ENCODE measurements at regions not wholly inside any gene's neighbourhood (a gene's known extent, or its start where the extent isn't known, plus 50 kb on each side); places are given as distances from the start of the nearest gene placed in this dataset.

- Mint-ChIP-seq H3K9me3 (peaks cover 2% of the 10 kb centered on the region), H3K4me1 (no peaks in the 10 kb centered on the region), H3K27ac (ENCODE audit: unreplicated experiment) (no peak overlapping the region), H3K4me3 (no peak overlapping the region), H3K27me3 (ENCODE audit: low read depth) (peaks cover 3% of the 10 kb centered on the region), H3K36me3 (ENCODE audit: low read depth) (no peaks in the 10 kb centered on the region)
- no peak for TF ChIP-seq CTCF (conservative IDR thresholded peaks at IDR 0.05)
- DNase-seq (ENCODE audit: low read depth, low spot score) = no peak
Measured at GRCh38 chr9:103474156-103474555, 479.0 kb downstream of the CYLC2 start.

- Mint-ChIP-seq H3K27me3 (ENCODE audit: low read depth) (peaks cover 7% of the 10 kb centered on the region), H3K4me1 (no peaks in the 10 kb centered on the region), H3K36me3 (ENCODE audit: low read depth) (no peaks in the 10 kb centered on the region), H3K9me3 (peaks cover 8% of the 10 kb centered on the region), H3K27ac (ENCODE audit: unreplicated experiment) (no peak overlapping the region), H3K4me3 (no peak overlapping the region)
- DNase-seq (ENCODE audit: low read depth, low spot score) = no peak
- no peak for TF ChIP-seq CTCF (conservative IDR thresholded peaks at IDR 0.05)
Measured at GRCh38 chr9:103483471-103484096, 488.5 kb downstream of the CYLC2 start.

- Mint-ChIP-seq H3K36me3 (ENCODE audit: low read depth) (no peaks in the 10 kb centered on the region), H3K9me3 (peaks cover 8% of the 10 kb centered on the region), H3K27ac (ENCODE audit: unreplicated experiment) (no peak overlapping the region), H3K27me3 (ENCODE audit: low read depth) (peaks cover 6% of the 10 kb centered on the region), H3K4me3 (no peak overlapping the region), H3K4me1 (no peaks in the 10 kb centered on the region)
- DNase-seq (ENCODE audit: low read depth, low spot score) = no peak
- no peak for TF ChIP-seq CTCF (conservative IDR thresholded peaks at IDR 0.05)
Measured at GRCh38 chr9:103485138-103485537, 490.0 kb downstream of the CYLC2 start.

- Mint-ChIP-seq H3K4me3 (no peak overlapping the region), H3K4me1 (no peaks in the 10 kb centered on the region), H3K27me3 (ENCODE audit: low read depth) (no peaks in the 10 kb centered on the region), H3K36me3 (ENCODE audit: low read depth) (no peaks in the 10 kb centered on the region), H3K9me3 (no peaks in the 10 kb centered on the region), H3K27ac (ENCODE audit: unreplicated experiment) (no peak overlapping the region)
- no peak for DNase-seq (ENCODE audit: low read depth, low spot score)
- no peak for TF ChIP-seq CTCF (conservative IDR thresholded peaks at IDR 0.05)
Measured at GRCh38 chr9:103514767-103515166, 519.6 kb downstream of the CYLC2 start.

GRCh38 chr9:103522409-103522808 is 527.3 kb downstream of the CYLC2 start:
- Mint-ChIP-seq H3K4me3 (no peak overlapping the region), H3K36me3 (ENCODE audit: low read depth) (no peaks in the 10 kb centered on the region), H3K27ac (ENCODE audit: unreplicated experiment) (no peak overlapping the region), H3K27me3 (ENCODE audit: low read depth) (no peaks in the 10 kb centered on the region), H3K4me1 (no peaks in the 10 kb centered on the region), H3K9me3 (no peaks in the 10 kb centered on the region)
- no peak for DNase-seq (ENCODE audit: low read depth, low spot score)
- TF ChIP-seq CTCF (conservative IDR thresholded peaks at IDR 0.05) = no peak
